Kasumi-1 (cell line): ENCODE measurements at regions not wholly inside any gene's neighbourhood (a gene's known extent, or its start where the extent isn't known, plus 50 kb on each side); places are given as distances from the start of the nearest gene placed in this dataset.

ENCODE experiments used
- DNase-seq, 2 experiments: peaks; one replicate each; lab custom pipeline; 2025; lab: John Stamatoyannopoulos, UW

- peak; percentile 84 to 87 for DNase-seq
Observed at GRCh38 chr4:170990989-170991589, 822.1 kb upstream of the GALNTL6 start.

- DNase-seq, result no peak
Observed at GRCh38 chr4:170988446-170988845, 824.8 kb upstream of the GALNTL6 start.

- DNase-seq, result no peak
Observed at GRCh38 chr4:170979736-170980135, 833.5 kb upstream of the GALNTL6 start.

- DNase-seq, result no peak
Observed at GRCh38 chr4:170978990-170979389, 834.2 kb upstream of the GALNTL6 start.

- DNase-seq, result no peak
Observed at GRCh38 chr4:170949084-170949483, 859.3 kb upstream of the AADAT start.

- DNase-seq, result no peak
Observed at GRCh38 chr4:170940043-170940724, 850.4 kb upstream of the AADAT start.

GRCh38 chr4:170938588-170938987 is 848.8 kb upstream of the AADAT start:
- no peak for DNase-seq

GRCh38 chr4:170931321-170931720 is 841.6 kb upstream of the AADAT start:
- no peak for DNase-seq

- DNase-seq, result no peak
Observed at GRCh38 chr4:170888660-170889059, 798.9 kb upstream of the AADAT start.

GRCh38 chr4:170887396-170887795 is 797.6 kb upstream of the AADAT start:
- no peak for DNase-seq

GRCh38 chr4:170884969-170885570 is 795.3 kb upstream of the AADAT start:
- no peak for DNase-seq

- DNase-seq, result peak in 1 of 2 experiments; percentile 29
Observed at GRCh38 chr4:170881646-170882045, 791.9 kb upstream of the AADAT start.

- peak; percentile 29 to 35 for DNase-seq
Observed at GRCh38 chr4:170875868-170876267, 786.1 kb upstream of the AADAT start.

GRCh38 chr4:170872794-170873193 is 783.0 kb upstream of the AADAT start:
- DNase-seq, result no peak

GRCh38 chr4:170868170-170868569 is 778.4 kb upstream of the AADAT start:
- no peak for DNase-seq

GRCh38 chr4:170854097-170854496 is 764.3 kb upstream of the AADAT start:
- no peak for DNase-seq

GRCh38 chr4:170853422-170854021 is 763.8 kb upstream of the AADAT start:
- DNase-seq, result peak; percentile 72 to 84

GRCh38 chr4:170849969-170850368 is 760.2 kb upstream of the AADAT start:
- DNase-seq, result no peak

GRCh38 chr4:170827562-170828274 is 738.0 kb upstream of the AADAT start:
- DNase-seq, result no peak

GRCh38 chr4:170818786-170819185 is 729.0 kb upstream of the AADAT start:
- DNase-seq, result peak in 1 of 2 experiments; percentile 20

- DNase-seq, result no peak
Observed at GRCh38 chr4:170805352-170805751, 715.6 kb upstream of the AADAT start.

- DNase-seq, result no peak
Observed at GRCh38 chr4:170804930-170805329, 715.2 kb upstream of the AADAT start.
